K562 (cell line): ENCODE measurements at regions not wholly inside any gene's neighbourhood (a gene's known extent, or its start where the extent isn't known, plus 50 kb on each side); places are given as distances from the start of the nearest gene placed in this dataset.

Experiments
- ATAC-seq: fragments of 200-7000 bp; cut with Tn5 transposase; 3 replicates; pipeline ENCODE4 v1.9.1; 2020; ENCODE audit warnings: moderate library complexity
- BruUV-seq: library from RNA; stranded (reverse); fragments of 400-500 nt; replicated peaks from 2 replicates; lab custom pipeline; 2021; lab: Mats Ljungman, UMichigan
- CTCF ChIA-PET: fragments of 300-600 bp; formaldehyde crosslinking; extraction: SDS; loops from one replicate; lab custom pipeline; 2021; ENCODE audit warnings: low intra/inter-chr PET ratio; lab: Yijun Ruan, JAX
- POLR2A ChIA-PET: fragments of 300-600, 350-650 bp; sonication (Branson Sonifier 250); formaldehyde crosslinking; extraction: SDS; loops from one replicate; lab custom pipeline; 2021; ENCODE audit warnings: antibody characterized with exemption, inconsistent platforms; lab: Yijun Ruan, JAX
- DNase-seq, 4 experiments: peaks; one replicate each; pipeline versions ENCODE4 v3.0.0 to v3.0.0-alpha.2; 2011 to 2018; ENCODE audit warnings: low spot score in 3 of 4, mixed read lengths in 3 of 4; ENCODE audit errors: extremely low read depth in 1 of 4
- FAIRE-seq: peaks from 2 replicates; lab custom pipeline; 2011; peaks lifted over from hg19 to GRCh38; lab: Jason Lieb, UNC
- H2AFZ ChIP-seq: 2 replicates; pipeline ENCODE4 v1.6.0; 2011; ENCODE audit warnings: low read depth, low read length, control low read depth, inconsistent platforms
- H3K27ac ChIP-seq: fragments of 200-600 bp; 3 replicates; pipeline ENCODE4 v1.8.0; 2011; ENCODE audit warnings: low read depth, mild to moderate bottlenecking, control low read depth, inconsistent platforms, low read length, moderate library complexity, mixed read lengths; ENCODE audit errors: extremely low read depth
- H3K27me3 ChIP-seq, 2 experiments: fragments of 300-600 bp in 1 of 2; 2 replicates in 1 of 2; 3 replicates in 1 of 2; pipeline versions ENCODE4 v1.6.0 to v1.8.0; 2011; ENCODE audit warnings: inconsistent platforms in 2 of 2, low read length in 2 of 2, mild to moderate bottlenecking in 1 of 2, mixed read lengths in 1 of 2, moderate library complexity in 1 of 2; ENCODE audit not compliant: control insufficient read depth in 2 of 2, insufficient read depth in 2 of 2
- H3K36me3 ChIP-seq: fragments of 300-600 bp; 3 replicates; pipeline ENCODE4 v1.8.0; 2011; ENCODE audit warnings: mild to moderate bottlenecking, low read length, inconsistent platforms; ENCODE audit not compliant: control insufficient read depth, insufficient read depth
- H3K4me1 ChIP-seq, 2 experiments: fragments of 200-600 bp in 1 of 2; replicated peaks in 1 of 2; 2 replicates in 1 of 2; 3 replicates in 1 of 2; pipeline versions ENCODE4 v1.5.1 to v1.8.0; 2011; ENCODE audit warnings: inconsistent platforms in 2 of 2, low read length in 2 of 2, mild to moderate bottlenecking in 1 of 2, mixed read lengths in 1 of 2, moderate library complexity in 1 of 2; ENCODE audit not compliant: control insufficient read depth in 2 of 2, insufficient read depth in 2 of 2
- H3K4me2 ChIP-seq: 2 replicates; pipeline ENCODE4 v1.6.1; 2011; ENCODE audit warnings: low read length, control low read depth, inconsistent platforms, mixed read lengths; ENCODE audit not compliant: insufficient read depth
- H3K4me3 ChIP-seq: fragments of 200-600 bp; sonication (generic), shearing (Covaris generic); 2 replicates; pipeline ENCODE4 v1.5.1; 2016; ENCODE audit warnings: control low read depth, inconsistent platforms
- H3K79me2 ChIP-seq: fragments of 200-600 bp; 3 replicates; pipeline ENCODE4 v1.8.0; 2011; ENCODE audit warnings: low read length, inconsistent platforms; ENCODE audit not compliant: control insufficient read depth, insufficient read depth
- H3K9ac ChIP-seq, 2 experiments: 2 replicates each; pipeline versions ENCODE4 v1.6.0 to v1.6.1; 2011; ENCODE audit warnings: low read depth in 2 of 2, low read length in 2 of 2, control low read depth in 1 of 2, inconsistent platforms in 1 of 2, mild to moderate bottlenecking in 1 of 2, mixed read lengths in 1 of 2; ENCODE audit not compliant: insufficient read depth in 1 of 2
- H3K9me1 ChIP-seq: one replicate; pipeline ENCODE4 v1.6.0; 2011; ENCODE audit warnings: inconsistent platforms, mild to moderate bottlenecking, low read length, moderate library complexity; ENCODE audit not compliant: control insufficient read depth, insufficient read depth
- H3K9me3 ChIP-seq: replicated peaks from 2 replicates; pipeline ENCODE4 v1.5.1; 2011; ENCODE audit warnings: low read depth, low read length, inconsistent platforms; ENCODE audit not compliant: control insufficient read depth, insufficient read depth
- H4K20me1 ChIP-seq: replicated peaks from 2 replicates; pipeline ENCODE4 v1.6.1; 2011; ENCODE audit warnings: low read length, inconsistent platforms, mixed read lengths; ENCODE audit not compliant: control insufficient read depth, insufficient read depth
- FOXP4 ChIP-seq: sonication (generic); formaldehyde crosslinking; IDR thresholded peaks from 2 replicates; pipeline ENCODE4 v1.8.0; 2022; ENCODE audit warnings: mild to moderate bottlenecking, missing genetic modification reagents, borderline replicate concordance
- HNRNPLL ChIP-seq: fragments of 200-400 bp; formaldehyde crosslinking; IDR thresholded peaks from 2 replicates; pipeline ENCODE4 v1.6.1; 2017; ENCODE audit warnings: low read length, low read depth, mild to moderate bottlenecking; ENCODE audit not compliant: poor library complexity, severe bottlenecking
- NCOA1 ChIP-seq: fragments of 450-650 bp; IDR thresholded peaks from 2 replicates; pipeline ENCODE4 v1.6.1; 2016; ENCODE audit warnings: low read depth
- NCOA4 ChIP-seq: fragments of 450-650 bp; IDR thresholded peaks from 2 replicates; pipeline ENCODE4 v1.6.1; 2018; ENCODE audit warnings: mild to moderate bottlenecking; ENCODE audit not compliant: partially characterized antibody
- NFIC ChIP-seq: fragments of 450-650 bp; IDR thresholded peaks from 2 replicates; pipeline ENCODE4 v1.6.1; 2017; ENCODE audit warnings: mild to moderate bottlenecking, inconsistent platforms
- PATZ1 ChIP-seq: fragments of 250-450 bp; sonication (Bioruptor Pico); IDR thresholded peaks from 2 replicates; pipeline ENCODE4 v1.5.0; 2020; ENCODE audit warnings: mild to moderate bottlenecking, borderline replicate concordance
- RFX7 ChIP-seq: fragments of 250-450 bp; sonication (Bioruptor Pico); IDR thresholded peaks from 2 replicates; pipeline ENCODE4 v1.5.1; 2021; ENCODE audit warnings: mild to moderate bottlenecking
- RUNX1 ChIP-seq: sonication (generic); IDR thresholded peaks from 2 replicates; pipeline ENCODE4 v1.6.1; 2016; ENCODE audit warnings: antibody characterized with exemption, low read depth
- XRCC3 ChIP-seq: fragments of 450-650 bp; IDR thresholded peaks from 2 replicates; pipeline ENCODE4 v1.6.1; 2017; ENCODE audit warnings: mild to moderate bottlenecking, moderate library complexity
- ZNF12 ChIP-seq: sonication (generic); formaldehyde crosslinking; IDR thresholded peaks from 2 replicates; pipeline ENCODE4 v1.4.0; 2020; ENCODE audit warnings: mild to moderate bottlenecking, missing genetic modification reagents
- ZNF232 ChIP-seq: sonication (generic); formaldehyde crosslinking; IDR thresholded peaks from 2 replicates; pipeline ENCODE4 v1.8.0; 2022; ENCODE audit warnings: mild to moderate bottlenecking, missing genetic modification reagents
- ZNF274 ChIP-seq: IDR thresholded peaks from 2 replicates; pipeline ENCODE4 v1.6.1; 2011; ENCODE audit warnings: low read depth, mild to moderate bottlenecking, low read length, moderate library complexity, borderline replicate concordance
- ZNF445 ChIP-seq: fragments of 250-450 bp; sonication (Bioruptor Pico); IDR thresholded peaks from 2 replicates; pipeline ENCODE4 v1.4.0; 2020; ENCODE audit warnings: low read depth, mild to moderate bottlenecking, moderate library complexity
- whole genome bisulfite sequencing: fragments of 100-300 bp; shearing (Covaris generic); methylation state at CpG from one replicate; pipeline ENCODE4 v1.1.6; 2016; ENCODE audit warnings: low coverage, mixed read lengths; ENCODE audit not compliant: insufficient coverage; ENCODE audit errors: missing lambda C conversion rate; 5-methylcytosine and 5-hydroxymethylcytosine counted together
- in situ Hi-C: fragments of 300-500 bp; cut with MboI; formaldehyde crosslinking; loops from 4 replicates; pipeline ENCODE4 v1.15.0; 2018; ENCODE audit warnings: inconsistent platforms, mixed read lengths
- intact Hi-C: fragments of 100-400 bp; cut with micrococcal nuclease; formaldehyde crosslinking; loops from 2 replicates; pipeline ENCODE4 v1.14.2; 2022
- TF ChIP-seq, protein P1 (sequence below): sonication (generic); formaldehyde crosslinking; IDR thresholded peaks from 2 replicates; pipeline ENCODE4 v1.8.1; 2022; ENCODE audit warnings: missing genetic modification reagents
- TF ChIP-seq, protein P2 (sequence below), 2 experiments: fragments of 450-650 bp; IDR thresholded peaks; 2 replicates each; pipeline ENCODE4 v1.6.1; 2018; ENCODE audit warnings: mild to moderate bottlenecking in 2 of 2, low read depth in 1 of 2; ENCODE audit not compliant: partially characterized antibody in 2 of 2

GRCh38 chr13:106357198-106357597 is 178.3 kb downstream of the EFNB2 start:
- FAIRE-seq (no peak), ATAC-seq (no peak), DNase-seq (no peak)
- no peak overlapping the region for H3K9ac ChIP-seq
- ChIA-PET CTCF (no interaction called here), POLR2A (no interaction called here)
- intact Hi-C loops (no loop called here), in situ Hi-C loops (no loop called here)
- no peak overlapping the region for H3K27ac ChIP-seq
- WGBS: 0% methylated on average over 2 of the region's 2 CpGs
- H3K9me1 ChIP-seq: no peaks in the 10 kb centered on the region
- H3K36me3 ChIP-seq: no peaks in the 10 kb centered on the region
- BruUV-seq: no TSS peak
- no peak for TF ChIP-seq NCOA1
- no peak for TF ChIP-seq RFX7
- TF ChIP-seq HNRNPLL: no peak
- no peak for TF ChIP-seq ZNF232 (CRISPR knock-in tag)
- no peak for TF ChIP-seq PATZ1 (CRISPR knock-in tag)
- TF ChIP-seq NCOA4: no peak
- no peak for TF ChIP-seq ZNF445 (CRISPR knock-in tag)
- no peak for TF ChIP-seq FOXP4 (CRISPR knock-in tag)
- TF ChIP-seq, protein P1, sequence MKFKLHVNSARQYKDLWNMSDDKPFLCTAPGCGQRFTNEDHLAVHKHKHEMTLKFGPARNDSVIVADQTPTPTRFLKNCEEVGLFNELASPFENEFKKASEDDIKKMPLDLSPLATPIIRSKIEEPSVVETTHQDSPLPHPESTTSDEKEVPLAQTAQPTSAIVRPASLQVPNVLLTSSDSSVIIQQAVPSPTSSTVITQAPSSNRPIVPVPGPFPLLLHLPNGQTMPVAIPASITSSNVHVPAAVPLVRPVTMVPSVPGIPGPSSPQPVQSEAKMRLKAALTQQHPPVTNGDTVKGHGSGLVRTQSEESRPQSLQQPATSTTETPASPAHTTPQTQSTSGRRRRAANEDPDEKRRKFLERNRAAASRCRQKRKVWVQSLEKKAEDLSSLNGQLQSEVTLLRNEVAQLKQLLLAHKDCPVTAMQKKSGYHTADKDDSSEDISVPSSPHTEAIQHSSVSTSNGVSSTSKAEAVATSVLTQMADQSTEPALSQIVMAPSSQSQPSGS (CRISPR knock-in tag): no peak
- no peak for TF ChIP-seq RUNX1
- TF ChIP-seq ZNF274: no peak
- no peak for TF ChIP-seq ZNF12 (CRISPR knock-in tag)
- TF ChIP-seq, protein P2, sequence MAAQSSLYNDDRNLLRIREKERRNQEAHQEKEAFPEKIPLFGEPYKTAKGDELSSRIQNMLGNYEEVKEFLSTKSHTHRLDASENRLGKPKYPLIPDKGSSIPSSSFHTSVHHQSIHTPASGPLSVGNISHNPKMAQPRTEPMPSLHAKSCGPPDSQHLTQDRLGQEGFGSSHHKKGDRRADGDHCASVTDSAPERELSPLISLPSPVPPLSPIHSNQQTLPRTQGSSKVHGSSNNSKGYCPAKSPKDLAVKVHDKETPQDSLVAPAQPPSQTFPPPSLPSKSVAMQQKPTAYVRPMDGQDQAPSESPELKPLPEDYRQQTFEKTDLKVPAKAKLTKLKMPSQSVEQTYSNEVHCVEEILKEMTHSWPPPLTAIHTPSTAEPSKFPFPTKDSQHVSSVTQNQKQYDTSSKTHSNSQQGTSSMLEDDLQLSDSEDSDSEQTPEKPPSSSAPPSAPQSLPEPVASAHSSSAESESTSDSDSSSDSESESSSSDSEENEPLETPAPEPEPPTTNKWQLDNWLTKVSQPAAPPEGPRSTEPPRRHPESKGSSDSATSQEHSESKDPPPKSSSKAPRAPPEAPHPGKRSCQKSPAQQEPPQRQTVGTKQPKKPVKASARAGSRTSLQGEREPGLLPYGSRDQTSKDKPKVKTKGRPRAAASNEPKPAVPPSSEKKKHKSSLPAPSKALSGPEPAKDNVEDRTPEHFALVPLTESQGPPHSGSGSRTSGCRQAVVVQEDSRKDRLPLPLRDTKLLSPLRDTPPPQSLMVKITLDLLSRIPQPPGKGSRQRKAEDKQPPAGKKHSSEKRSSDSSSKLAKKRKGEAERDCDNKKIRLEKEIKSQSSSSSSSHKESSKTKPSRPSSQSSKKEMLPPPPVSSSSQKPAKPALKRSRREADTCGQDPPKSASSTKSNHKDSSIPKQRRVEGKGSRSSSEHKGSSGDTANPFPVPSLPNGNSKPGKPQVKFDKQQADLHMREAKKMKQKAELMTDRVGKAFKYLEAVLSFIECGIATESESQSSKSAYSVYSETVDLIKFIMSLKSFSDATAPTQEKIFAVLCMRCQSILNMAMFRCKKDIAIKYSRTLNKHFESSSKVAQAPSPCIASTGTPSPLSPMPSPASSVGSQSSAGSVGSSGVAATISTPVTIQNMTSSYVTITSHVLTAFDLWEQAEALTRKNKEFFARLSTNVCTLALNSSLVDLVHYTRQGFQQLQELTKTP (IDR thresholded peaks at IDR 0.05; ENCODE audit: low read depth in 1 of 2, partially characterized antibody in 2 of 2): no peak
- no peak for TF ChIP-seq NFIC
- no peak for TF ChIP-seq XRCC3
- no peak overlapping the region for H3K4me3 ChIP-seq
- no peak overlapping the region for H3K4me2 ChIP-seq
- H3K79me2 ChIP-seq: no peaks in the 10 kb centered on the region
- no peaks in the 10 kb centered on the region for H3K4me1 ChIP-seq
- H4K20me1 ChIP-seq: no peaks in the 10 kb centered on the region
- no peaks in the 10 kb centered on the region for H3K9me3 ChIP-seq
- H3K27me3 ChIP-seq: no peaks in the 10 kb centered on the region
- no peak overlapping the region for H2AFZ ChIP-seq
